ENCODE measurements at regions not wholly inside any gene's neighbourhood (a gene's known extent, or its start where the extent isn't known, plus 50 kb on each side); places are given as distances from the start of the nearest gene placed in this dataset.

DNA sequence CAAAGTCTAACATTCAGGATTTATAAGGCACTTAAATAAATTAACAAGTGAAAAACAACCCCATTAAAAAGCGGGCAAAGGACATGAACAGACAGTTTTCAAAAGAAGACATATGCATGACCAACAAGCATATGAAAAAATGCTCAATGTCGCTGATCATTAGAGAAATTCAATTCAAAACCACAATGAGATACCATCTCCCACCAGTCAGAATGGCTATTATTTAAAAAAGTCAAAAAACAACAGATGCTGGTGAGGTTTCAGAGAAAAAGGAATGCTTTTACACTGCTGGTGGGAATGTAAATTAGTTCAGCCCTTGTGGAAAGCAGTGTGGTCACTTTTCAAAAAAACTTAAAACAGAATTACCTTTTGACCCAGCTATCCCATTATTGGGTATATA is 60.7 kb upstream of the BDKRB2 start:
- no peak for DNase-seq

DNA sequence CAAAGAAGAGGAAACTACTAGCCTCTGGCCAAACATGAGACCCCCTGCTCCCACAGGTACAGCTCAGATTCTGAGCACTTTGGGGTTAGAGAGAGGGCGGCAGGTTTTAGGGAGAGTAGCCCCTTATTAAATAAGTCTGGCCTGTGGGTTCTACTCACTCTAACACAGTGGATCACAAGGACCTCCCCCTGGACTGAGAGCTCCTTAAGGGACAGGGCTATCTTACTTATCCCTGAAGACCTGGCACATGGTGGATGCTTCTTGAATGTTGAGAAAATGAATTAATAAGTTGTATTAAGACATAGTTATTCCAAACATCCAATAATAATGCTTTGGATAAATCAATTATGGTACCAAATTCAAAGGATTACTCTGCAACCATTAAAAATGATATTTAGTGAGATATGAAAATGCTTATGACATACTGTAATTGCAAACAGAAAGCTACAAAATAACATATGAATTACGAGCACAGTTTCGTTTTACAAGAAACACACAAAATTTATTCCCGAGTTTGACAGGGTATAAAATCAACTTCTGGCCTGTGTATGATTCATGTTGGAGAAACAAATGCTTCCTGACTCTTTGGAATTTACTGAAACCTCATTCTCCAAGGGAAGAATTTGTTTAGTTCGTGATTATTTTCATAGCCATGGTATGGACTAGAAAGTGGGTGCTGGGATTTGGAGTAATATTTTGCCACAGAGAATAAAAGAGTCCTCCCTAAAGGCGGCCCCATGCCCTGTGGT is 59.3 kb upstream of the BDKRB2 start:
- DNase-seq = peak; percentile 45

DNA sequence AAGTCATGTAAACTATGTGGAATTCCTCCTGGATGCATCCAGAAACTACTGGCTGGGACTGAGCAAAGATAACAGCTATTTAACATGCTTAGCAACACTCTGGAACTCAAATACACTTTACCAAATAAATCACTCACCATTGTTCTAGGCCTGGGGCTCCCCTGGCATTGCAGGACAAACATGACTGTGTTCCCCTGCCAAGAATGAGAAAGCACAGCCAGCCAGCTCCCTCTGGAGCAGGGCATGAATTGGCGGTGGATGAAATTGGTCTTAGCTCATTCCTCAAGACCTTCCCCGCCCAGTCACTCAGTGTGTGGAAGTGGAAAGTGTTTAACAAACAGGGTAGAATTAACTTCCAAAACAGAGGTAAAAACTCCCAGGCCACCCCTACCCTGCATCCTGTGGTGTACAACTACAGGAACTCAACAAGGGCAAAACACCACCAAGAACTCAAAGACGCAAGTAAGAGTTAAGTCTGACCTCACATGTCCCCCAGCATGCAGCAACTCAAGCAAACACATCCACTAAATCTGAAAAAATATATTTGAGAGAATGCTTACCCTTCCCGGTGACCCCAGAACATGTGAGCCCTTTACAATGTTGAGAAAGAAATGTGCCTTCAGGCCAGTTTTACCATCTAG is 58.4 kb upstream of the BDKRB2 start:
- DNase-seq = peak; percentile 68

DNA sequence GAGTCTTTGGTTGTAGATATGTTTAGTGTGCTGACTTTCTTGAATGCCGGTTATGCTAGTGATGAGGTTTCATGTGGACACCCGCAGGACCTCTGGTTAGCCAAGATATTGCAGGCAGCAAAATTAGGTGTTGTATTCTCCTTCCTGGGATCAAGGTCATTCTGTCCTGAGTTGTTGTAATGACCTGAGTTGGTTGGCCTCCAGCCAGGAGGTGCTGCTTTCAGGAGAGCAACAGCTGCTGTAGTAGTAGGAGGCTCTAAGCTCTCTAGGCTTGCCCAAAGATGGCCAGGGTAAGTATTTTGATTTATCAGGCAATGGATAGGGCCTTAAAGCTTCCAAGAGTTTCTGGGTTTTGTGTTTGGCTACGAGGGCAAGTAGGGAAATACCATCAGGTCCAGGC is 56.0 kb upstream of the BDKRB2 start:
- DNase-seq = no peak

DNA sequence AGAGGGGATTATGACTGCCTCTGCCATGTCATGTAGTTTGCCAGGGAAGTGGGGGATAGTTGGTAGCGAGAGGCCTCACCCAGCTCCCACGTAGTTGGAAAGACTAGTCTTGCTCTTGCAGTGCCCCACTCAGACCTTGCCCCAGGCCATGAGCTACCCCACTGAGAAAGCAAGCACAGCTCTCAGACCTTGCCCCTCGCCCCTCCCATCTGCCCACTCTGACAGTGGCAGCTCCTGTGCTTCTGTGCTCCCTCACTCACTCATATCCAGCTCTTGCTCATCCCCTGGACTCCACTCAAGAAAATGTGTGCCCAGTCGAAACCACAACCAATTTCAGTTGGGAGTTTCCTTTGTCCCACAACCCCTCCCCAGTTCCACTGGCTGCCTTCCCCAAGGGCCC is 55.5 kb upstream of the BDKRB2 start:
- no peak for DNase-seq

DNA sequence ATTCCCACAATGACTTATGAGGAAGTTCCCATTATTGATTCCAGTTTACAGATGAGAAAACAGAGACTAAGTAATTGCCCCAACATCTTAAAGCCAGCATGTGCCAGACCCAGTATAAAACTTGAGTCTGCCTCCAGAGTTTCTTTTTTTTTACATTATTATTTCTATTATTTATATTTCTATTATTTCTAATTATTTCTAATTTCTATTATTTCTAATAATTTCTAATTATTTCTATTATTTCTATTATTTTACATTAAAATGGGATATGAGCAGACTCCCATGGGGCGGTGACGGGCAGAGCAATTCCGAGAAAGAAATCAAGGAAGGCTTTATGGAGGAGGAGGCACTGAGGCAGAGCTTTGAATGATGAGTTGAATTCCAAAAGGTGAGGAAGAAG is 54.4 kb upstream of the BDKRB2 start:
- DNase-seq = no peak

DNA sequence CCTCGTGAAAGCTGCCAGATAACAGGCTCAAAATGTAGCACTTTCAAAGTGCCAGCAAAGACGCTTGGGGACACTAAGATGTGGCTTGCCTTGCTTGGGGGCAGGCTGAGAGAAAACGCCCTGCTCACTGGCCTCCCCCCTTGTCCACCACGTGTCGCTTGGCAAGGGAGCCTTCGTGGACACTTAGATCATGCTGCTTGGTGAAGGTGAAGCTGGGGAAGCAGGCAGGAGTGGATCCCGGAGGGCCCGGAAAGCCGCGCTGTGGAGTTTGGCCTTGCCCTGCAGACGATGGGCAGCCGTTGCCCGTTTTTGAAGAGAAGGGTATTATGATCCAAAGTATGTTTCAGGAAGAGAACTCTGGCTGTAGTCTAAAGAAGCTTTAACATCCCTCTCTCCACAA is 53.4 kb upstream of the BDKRB2 start:
- DNase-seq = no peak

DNA sequence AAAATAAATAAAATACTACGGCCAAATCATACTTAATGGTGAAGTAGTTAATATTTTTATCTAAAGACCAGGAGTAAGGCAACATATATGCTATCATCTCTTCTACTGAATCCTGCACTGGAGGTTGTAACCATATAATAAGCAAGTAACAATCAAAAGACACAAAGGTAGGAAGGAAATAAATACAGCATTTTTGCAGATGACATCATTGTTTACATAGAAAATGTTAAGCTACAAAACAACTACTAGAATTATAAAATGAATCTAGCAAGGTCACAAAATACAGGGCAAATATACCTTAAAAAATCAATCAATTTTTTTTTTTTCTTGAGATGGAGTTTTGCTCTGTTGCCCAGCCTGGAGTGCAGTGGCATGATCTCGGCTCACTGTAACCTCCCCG is 51.6 kb upstream of the BDKRB2 start:
- no peak for DNase-seq

All from amniotic stem cell (primary cell).